ENCODE measurements at regions not wholly inside any gene's neighbourhood (a gene's known extent, or its start where the extent isn't known, plus 50 kb on each side); places are given as distances from the start of the nearest gene placed in this dataset.

DNA sequence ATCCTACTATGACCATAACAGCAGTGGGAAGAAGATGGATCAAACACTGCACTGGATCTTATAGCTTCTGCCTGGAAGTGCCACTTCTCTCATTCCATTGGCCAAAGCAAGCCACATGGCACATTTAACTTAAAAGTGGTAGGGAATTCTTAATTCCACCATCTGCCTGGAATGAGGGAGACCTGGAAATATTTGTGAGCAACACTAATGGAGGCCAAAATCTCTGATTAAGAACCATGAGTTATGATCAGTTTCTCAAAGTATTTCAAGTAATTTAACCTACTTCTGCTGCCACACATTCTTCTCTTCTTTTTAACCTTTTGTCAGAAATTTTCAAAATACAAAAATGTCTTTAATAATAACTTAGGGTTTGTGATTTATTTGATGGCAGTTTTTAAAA, 154.0 kb upstream of the C1orf87 start:
- TF ChIP-seq, protein P1, sequence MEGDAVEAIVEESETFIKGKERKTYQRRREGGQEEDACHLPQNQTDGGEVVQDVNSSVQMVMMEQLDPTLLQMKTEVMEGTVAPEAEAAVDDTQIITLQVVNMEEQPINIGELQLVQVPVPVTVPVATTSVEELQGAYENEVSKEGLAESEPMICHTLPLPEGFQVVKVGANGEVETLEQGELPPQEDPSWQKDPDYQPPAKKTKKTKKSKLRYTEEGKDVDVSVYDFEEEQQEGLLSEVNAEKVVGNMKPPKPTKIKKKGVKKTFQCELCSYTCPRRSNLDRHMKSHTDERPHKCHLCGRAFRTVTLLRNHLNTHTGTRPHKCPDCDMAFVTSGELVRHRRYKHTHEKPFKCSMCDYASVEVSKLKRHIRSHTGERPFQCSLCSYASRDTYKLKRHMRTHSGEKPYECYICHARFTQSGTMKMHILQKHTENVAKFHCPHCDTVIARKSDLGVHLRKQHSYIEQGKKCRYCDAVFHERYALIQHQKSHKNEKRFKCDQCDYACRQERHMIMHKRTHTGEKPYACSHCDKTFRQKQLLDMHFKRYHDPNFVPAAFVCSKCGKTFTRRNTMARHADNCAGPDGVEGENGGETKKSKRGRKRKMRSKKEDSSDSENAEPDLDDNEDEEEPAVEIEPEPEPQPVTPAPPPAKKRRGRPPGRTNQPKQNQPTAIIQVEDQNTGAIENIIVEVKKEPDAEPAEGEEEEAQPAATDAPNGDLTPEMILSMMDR (IDR thresholded peaks at IDR 0.05; ENCODE audit: poor library complexity, severe bottlenecking) = no peak
- TF ChIP-seq, protein P2, sequence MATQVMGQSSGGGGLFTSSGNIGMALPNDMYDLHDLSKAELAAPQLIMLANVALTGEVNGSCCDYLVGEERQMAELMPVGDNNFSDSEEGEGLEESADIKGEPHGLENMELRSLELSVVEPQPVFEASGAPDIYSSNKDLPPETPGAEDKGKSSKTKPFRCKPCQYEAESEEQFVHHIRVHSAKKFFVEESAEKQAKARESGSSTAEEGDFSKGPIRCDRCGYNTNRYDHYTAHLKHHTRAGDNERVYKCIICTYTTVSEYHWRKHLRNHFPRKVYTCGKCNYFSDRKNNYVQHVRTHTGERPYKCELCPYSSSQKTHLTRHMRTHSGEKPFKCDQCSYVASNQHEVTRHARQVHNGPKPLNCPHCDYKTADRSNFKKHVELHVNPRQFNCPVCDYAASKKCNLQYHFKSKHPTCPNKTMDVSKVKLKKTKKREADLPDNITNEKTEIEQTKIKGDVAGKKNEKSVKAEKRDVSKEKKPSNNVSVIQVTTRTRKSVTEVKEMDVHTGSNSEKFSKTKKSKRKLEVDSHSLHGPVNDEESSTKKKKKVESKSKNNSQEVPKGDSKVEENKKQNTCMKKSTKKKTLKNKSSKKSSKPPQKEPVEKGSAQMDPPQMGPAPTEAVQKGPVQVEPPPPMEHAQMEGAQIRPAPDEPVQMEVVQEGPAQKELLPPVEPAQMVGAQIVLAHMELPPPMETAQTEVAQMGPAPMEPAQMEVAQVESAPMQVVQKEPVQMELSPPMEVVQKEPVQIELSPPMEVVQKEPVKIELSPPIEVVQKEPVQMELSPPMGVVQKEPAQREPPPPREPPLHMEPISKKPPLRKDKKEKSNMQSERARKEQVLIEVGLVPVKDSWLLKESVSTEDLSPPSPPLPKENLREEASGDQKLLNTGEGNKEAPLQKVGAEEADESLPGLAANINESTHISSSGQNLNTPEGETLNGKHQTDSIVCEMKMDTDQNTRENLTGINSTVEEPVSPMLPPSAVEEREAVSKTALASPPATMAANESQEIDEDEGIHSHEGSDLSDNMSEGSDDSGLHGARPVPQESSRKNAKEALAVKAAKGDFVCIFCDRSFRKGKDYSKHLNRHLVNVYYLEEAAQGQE (IDR thresholded peaks at IDR 0.05; ENCODE audit: borderline replicate concordance) = no peak
